ENCODE measurements at regions not wholly inside any gene's neighbourhood (a gene's known extent, or its start where the extent isn't known, plus 50 kb on each side); places are given as distances from the start of the nearest gene placed in this dataset.
"Not testable (repeated sequence)": the region's sequence is repeated elsewhere in the genome, so short reads cannot be mapped to it uniquely, and the experiment has no call there.

DNA sequence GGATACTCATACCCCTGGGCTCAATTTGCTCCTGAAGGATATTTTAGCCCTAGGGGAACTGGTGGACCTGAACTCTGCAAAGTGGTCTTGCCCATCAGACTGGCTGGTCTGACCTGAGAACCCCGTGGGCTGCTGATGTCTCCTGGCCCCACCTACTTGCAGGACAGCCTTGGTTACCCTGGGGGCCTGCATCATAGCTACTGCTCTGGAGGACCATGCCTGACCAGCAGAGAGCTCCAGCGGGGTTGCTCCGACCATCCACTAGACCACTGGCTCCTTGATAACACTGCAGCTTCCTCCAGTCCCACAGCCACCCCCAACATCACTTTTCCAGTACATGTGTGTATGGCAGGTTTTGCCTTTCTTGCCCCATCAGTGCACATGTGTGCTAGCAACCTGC, 331.6 kb upstream of the BRINP3 start:
- TF ChIP-seq, protein P1, sequence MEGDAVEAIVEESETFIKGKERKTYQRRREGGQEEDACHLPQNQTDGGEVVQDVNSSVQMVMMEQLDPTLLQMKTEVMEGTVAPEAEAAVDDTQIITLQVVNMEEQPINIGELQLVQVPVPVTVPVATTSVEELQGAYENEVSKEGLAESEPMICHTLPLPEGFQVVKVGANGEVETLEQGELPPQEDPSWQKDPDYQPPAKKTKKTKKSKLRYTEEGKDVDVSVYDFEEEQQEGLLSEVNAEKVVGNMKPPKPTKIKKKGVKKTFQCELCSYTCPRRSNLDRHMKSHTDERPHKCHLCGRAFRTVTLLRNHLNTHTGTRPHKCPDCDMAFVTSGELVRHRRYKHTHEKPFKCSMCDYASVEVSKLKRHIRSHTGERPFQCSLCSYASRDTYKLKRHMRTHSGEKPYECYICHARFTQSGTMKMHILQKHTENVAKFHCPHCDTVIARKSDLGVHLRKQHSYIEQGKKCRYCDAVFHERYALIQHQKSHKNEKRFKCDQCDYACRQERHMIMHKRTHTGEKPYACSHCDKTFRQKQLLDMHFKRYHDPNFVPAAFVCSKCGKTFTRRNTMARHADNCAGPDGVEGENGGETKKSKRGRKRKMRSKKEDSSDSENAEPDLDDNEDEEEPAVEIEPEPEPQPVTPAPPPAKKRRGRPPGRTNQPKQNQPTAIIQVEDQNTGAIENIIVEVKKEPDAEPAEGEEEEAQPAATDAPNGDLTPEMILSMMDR (IDR thresholded peaks at IDR 0.05; ENCODE audit: poor library complexity, severe bottlenecking): no peak
- H3K9me3 ChIP-seq (ENCODE audit: severe bottlenecking): no peaks in the 10 kb centered on the region
- H3K4me1 ChIP-seq (ENCODE audit: insufficient read depth, poor library complexity, severe bottlenecking): no peaks in the 10 kb centered on the region
- DNase-seq (ENCODE audit: low spot score): no peak
- H3K36me3 ChIP-seq (ENCODE audit: low read depth): no peaks in the 10 kb centered on the region
- no peak for ATAC-seq (ENCODE audit: low read depth)
- no peak overlapping the region for H3K27ac ChIP-seq (ENCODE audit: poor library complexity, severe bottlenecking)
- no peak overlapping the region for H3K4me3 ChIP-seq (ENCODE audit: severe bottlenecking)
- no peaks in the 10 kb centered on the region for H3K27me3 ChIP-seq (ENCODE audit: insufficient read depth, poor library complexity, severe bottlenecking)

DNA sequence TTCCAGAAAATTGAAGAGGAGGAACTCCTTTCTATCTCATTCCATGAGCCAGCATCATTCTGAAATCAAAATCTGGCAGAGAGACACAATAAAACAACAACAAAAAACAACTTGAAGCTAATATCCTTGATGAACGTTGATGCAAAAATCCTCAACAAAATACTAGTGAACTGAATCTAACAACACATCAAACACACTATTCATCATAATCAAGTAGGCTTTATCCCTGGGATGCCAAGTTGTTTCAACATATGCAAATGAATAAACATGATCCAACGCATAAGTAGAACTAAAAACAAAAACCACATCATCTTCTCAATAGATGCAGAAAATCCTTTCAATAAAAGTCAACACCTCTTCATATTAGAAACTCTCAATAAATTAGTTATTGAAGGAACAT, 335.3 kb upstream of the BRINP3 start:
- TF ChIP-seq, protein P1 (IDR thresholded peaks at IDR 0.05; ENCODE audit: poor library complexity, severe bottlenecking): no peak
- H3K27ac ChIP-seq (ENCODE audit: poor library complexity, severe bottlenecking): no peak overlapping the region
- DNase-seq (ENCODE audit: low spot score) (no peak), ATAC-seq (ENCODE audit: low read depth) (no peak)
- H3K27me3 ChIP-seq (ENCODE audit: insufficient read depth, poor library complexity, severe bottlenecking): no peaks in the 10 kb centered on the region
- H3K36me3 ChIP-seq (ENCODE audit: low read depth): no peaks in the 10 kb centered on the region
- no peaks in the 10 kb centered on the region for H3K9me3 ChIP-seq (ENCODE audit: severe bottlenecking)
- H3K4me1 ChIP-seq (ENCODE audit: insufficient read depth, poor library complexity, severe bottlenecking): no peaks in the 10 kb centered on the region
- H3K4me3 ChIP-seq (ENCODE audit: severe bottlenecking): no peak overlapping the region

DNA sequence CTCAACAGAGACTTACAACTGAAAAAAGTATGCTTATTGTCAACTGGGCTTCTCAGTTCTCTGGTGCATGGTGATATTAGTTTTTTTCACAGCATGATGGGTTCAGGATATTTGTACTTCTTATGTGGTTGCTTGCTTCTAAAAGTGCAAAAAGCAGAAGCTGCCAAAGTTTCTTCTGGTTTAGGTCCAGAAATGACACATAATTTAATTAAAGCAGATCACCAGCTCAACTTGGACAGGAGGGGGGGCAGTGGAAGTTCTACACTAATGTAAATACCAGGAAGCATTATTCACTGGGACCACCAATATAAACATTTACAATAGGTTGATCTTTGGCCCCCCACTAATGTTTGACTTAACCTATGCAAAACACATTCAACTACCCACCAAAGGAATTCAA, 354.8 kb upstream of the BRINP3 start:
- Histone ChIP-seq H3K4me1 (ENCODE audit: insufficient read depth, poor library complexity, severe bottlenecking) (no peaks in the 10 kb centered on the region), H3K36me3 (ENCODE audit: low read depth) (no peaks in the 10 kb centered on the region), H3K27me3 (ENCODE audit: insufficient read depth, poor library complexity, severe bottlenecking) (peaks cover 3% of the 10 kb centered on the region), H3K9me3 (ENCODE audit: severe bottlenecking) (no peaks in the 10 kb centered on the region), H3K27ac (ENCODE audit: poor library complexity, severe bottlenecking) (no peak overlapping the region), H3K4me3 (ENCODE audit: severe bottlenecking) (no peak overlapping the region)
- TF ChIP-seq, protein P1 (IDR thresholded peaks at IDR 0.05; ENCODE audit: poor library complexity, severe bottlenecking): no peak
- ATAC-seq (ENCODE audit: low read depth) (no peak), DNase-seq (ENCODE audit: low spot score) (no peak)

DNA sequence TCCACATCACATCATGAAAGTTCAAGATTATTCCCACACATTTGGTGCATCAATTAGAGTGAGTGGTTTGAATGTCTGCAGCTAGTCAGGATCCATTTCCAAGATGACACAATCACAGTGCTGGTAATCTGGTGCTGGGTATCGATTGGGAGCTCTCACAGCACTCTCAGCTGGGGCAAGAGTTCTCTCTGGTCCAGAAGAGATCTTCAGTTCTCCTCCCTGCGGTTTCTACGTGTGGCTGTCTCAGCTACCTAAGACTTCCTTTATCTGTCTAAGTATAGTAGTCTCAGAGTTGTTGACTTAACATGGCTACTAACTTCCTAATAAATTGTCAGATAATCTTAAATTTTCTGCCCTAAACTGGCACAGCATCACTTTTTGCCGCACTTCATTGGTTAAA, 358.0 kb upstream of the BRINP3 start:
- ATAC-seq (ENCODE audit: low read depth): no peak
- H3K4me1 ChIP-seq (ENCODE audit: insufficient read depth, poor library complexity, severe bottlenecking): no peaks in the 10 kb centered on the region

DNA sequence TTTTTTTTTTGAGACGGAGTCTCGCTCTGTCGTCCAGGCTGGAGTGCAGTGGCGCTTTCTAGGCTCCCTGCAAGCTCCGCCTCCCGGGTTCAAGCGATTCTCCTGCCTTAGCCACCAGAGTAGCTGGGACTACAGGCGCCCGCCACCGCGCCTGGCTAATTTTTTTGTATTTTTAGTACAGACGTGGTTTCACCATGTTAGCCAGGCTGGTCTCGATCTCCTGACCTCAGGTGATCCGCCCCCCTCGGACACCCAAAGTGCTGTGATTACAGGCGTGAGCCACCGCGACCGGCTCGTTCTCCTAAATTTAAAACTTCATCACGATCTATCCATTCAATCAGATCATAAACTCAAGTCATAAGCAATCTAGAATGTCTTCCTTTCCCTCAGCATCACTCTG, 359.5 kb upstream of the BRINP3 start:
- not testable (repeated sequence) for DNase-seq (ENCODE audit: low spot score); H3K9me3 ChIP-seq (ENCODE audit: severe bottlenecking); H3K4me1 ChIP-seq (ENCODE audit: insufficient read depth, poor library complexity, severe bottlenecking); H3K27me3 ChIP-seq (ENCODE audit: insufficient read depth, poor library complexity, severe bottlenecking); H3K27ac ChIP-seq (ENCODE audit: poor library complexity, severe bottlenecking); ATAC-seq (ENCODE audit: low read depth); H3K36me3 ChIP-seq (ENCODE audit: low read depth); H3K4me3 ChIP-seq (ENCODE audit: severe bottlenecking)

More for the DNA sequence above, 358.0 kb upstream of the BRINP3 start:
- Histone ChIP-seq H3K4me3 (ENCODE audit: severe bottlenecking) (no peak overlapping the region), H3K36me3 (ENCODE audit: low read depth) (no peaks in the 10 kb centered on the region), H3K27me3 (ENCODE audit: insufficient read depth, poor library complexity, severe bottlenecking) (peaks cover 3% of the 10 kb centered on the region), H3K9me3 (ENCODE audit: severe bottlenecking) (no peaks in the 10 kb centered on the region), H3K27ac (ENCODE audit: poor library complexity, severe bottlenecking) (no peak overlapping the region)
- no peak for DNase-seq (ENCODE audit: low spot score)
- TF ChIP-seq, protein P1 (IDR thresholded peaks at IDR 0.05; ENCODE audit: poor library complexity, severe bottlenecking): no peak
